ENCODE measurements at regions not wholly inside any gene's neighbourhood (a gene's known extent, or its start where the extent isn't known, plus 50 kb on each side); places are given as distances from the start of the nearest gene placed in this dataset.

DNA sequence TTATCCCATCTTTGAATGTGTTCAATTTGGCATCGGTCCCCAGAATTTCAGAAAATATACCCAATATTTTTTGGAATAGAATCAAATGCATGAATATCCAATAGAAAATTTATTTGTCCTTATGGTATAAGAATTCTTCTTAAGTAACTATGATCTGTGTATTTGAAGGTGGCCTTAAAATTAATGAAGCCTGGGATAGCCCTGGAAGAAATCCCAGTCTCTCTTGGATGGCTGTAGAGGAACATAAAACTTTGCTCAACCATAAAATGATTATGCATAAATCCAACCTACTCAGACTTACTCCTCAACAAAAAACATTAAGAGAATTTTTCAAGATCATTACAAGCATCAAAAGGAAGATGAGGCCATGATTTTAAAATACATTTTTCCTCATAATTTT lies 269.4 kb upstream of the SMIM31 start:
- TF ChIP-seq, protein P1, sequence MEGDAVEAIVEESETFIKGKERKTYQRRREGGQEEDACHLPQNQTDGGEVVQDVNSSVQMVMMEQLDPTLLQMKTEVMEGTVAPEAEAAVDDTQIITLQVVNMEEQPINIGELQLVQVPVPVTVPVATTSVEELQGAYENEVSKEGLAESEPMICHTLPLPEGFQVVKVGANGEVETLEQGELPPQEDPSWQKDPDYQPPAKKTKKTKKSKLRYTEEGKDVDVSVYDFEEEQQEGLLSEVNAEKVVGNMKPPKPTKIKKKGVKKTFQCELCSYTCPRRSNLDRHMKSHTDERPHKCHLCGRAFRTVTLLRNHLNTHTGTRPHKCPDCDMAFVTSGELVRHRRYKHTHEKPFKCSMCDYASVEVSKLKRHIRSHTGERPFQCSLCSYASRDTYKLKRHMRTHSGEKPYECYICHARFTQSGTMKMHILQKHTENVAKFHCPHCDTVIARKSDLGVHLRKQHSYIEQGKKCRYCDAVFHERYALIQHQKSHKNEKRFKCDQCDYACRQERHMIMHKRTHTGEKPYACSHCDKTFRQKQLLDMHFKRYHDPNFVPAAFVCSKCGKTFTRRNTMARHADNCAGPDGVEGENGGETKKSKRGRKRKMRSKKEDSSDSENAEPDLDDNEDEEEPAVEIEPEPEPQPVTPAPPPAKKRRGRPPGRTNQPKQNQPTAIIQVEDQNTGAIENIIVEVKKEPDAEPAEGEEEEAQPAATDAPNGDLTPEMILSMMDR (IDR thresholded peaks at IDR 0.05; ENCODE audit: low read depth, low read length, missing control alignments), result no peak

GRCh38 chr4:164485136-164485535 lies 268.8 kb upstream of the SMIM31 start:
- TF ChIP-seq, protein P1 (IDR thresholded peaks at IDR 0.05; ENCODE audit: low read depth, low read length, missing control alignments), result no peak
- Histone ChIP-seq H3K27ac (no peak overlapping the region), H3K4me3 (ENCODE audit: low read depth, low read length) (no peak overlapping the region), H3K36me3 (replicated peaks) (no peaks in the 10 kb centered on the region), H3K27me3 (replicated peaks) (no peaks in the 10 kb centered on the region)
- no peak for DNase-seq
- in situ Hi-C loops (cut with HindIII; ENCODE audit: low pct_ligation_motif_present, low sequenced_read_pairs), result no loop called here

More for the DNA sequence above, 269.4 kb upstream of the SMIM31 start:
- no peak for DNase-seq
- Histone ChIP-seq H3K27ac (no peak overlapping the region), H3K36me3 (replicated peaks) (no peaks in the 10 kb centered on the region), H3K27me3 (replicated peaks) (no peaks in the 10 kb centered on the region), H3K4me3 (ENCODE audit: low read depth, low read length) (no peak overlapping the region)
- in situ Hi-C loops (cut with HindIII; ENCODE audit: low pct_ligation_motif_present, low sequenced_read_pairs), result no loop called here

DNA sequence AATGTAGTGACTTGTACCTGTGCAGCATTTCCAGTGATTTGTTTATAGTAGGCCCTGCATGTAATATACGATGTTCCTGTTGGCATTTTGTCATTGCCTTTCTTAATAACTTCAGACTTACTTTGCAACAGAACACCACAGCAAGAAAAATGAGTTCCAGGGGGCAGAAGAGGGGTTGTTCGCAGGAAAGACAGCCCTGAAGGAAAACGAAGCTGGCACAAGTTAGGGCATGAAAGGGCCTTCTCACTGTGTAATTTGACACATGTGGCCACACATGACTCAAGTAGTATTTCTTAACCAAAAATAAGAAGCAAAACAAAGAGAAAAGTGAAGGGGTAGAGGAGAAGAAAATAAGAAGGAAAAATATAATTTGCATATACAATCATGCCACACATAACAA lies 265.8 kb upstream of the SMIM31 start:
- in situ Hi-C loops (cut with HindIII; ENCODE audit: low pct_ligation_motif_present, low sequenced_read_pairs), result no loop called here
- Histone ChIP-seq H3K4me3 (ENCODE audit: low read depth, low read length) (no peak overlapping the region), H3K36me3 (replicated peaks) (no peaks in the 10 kb centered on the region), H3K27ac (no peak overlapping the region), H3K27me3 (replicated peaks) (no peaks in the 10 kb centered on the region)
- DNase-seq, result no peak
- TF ChIP-seq, protein P1 (IDR thresholded peaks at IDR 0.05; ENCODE audit: low read depth, low read length, missing control alignments), result no peak

DNA sequence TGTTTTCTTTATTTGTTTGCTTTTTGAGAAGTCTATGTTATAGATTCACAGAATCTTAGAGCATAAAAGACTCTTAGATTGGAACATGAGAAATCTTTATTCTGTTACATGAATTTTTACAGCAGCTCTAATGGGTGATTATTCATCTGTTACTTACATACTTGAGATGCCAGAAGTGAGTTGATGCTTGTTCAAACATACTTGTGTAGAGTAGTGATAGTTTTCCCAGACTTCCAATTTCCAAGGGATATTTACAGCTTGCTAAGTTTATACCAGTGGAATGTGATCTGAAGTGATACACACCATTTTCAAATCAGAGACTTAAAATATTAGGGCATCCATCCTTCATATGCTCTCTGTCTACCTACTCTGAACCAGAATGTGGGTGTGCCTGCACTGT lies 252.9 kb upstream of the SMIM31 start:
- in situ Hi-C loops (cut with HindIII; ENCODE audit: low pct_ligation_motif_present, low sequenced_read_pairs), result no loop called here
- TF ChIP-seq, protein P1 (IDR thresholded peaks at IDR 0.05; ENCODE audit: low read depth, low read length, missing control alignments), result no peak
- DNase-seq, result peak; percentile 11

GRCh38 chr4:164503874-164504273 lies 250.1 kb upstream of the SMIM31 start:
- Histone ChIP-seq H3K27ac (no peak overlapping the region), H3K4me3 (ENCODE audit: low read depth, low read length) (no peak overlapping the region), H3K27me3 (replicated peaks) (no peaks in the 10 kb centered on the region), H3K36me3 (replicated peaks) (no peaks in the 10 kb centered on the region)
- in situ Hi-C loops (cut with HindIII; ENCODE audit: low pct_ligation_motif_present, low sequenced_read_pairs), result no loop called here
- TF ChIP-seq, protein P1 (IDR thresholded peaks at IDR 0.05; ENCODE audit: low read depth, low read length, missing control alignments), result no peak
- no peak for DNase-seq

More for the DNA sequence above, 252.9 kb upstream of the SMIM31 start:
- peak overlapping the region; percentile 47 for H3K27ac ChIP-seq
- H3K36me3 ChIP-seq (replicated peaks), result no peaks in the 10 kb centered on the region
- no peaks in the 10 kb centered on the region for H3K27me3 ChIP-seq (replicated peaks)
- no peak overlapping the region for H3K4me3 ChIP-seq (ENCODE audit: low read depth, low read length)

DNA sequence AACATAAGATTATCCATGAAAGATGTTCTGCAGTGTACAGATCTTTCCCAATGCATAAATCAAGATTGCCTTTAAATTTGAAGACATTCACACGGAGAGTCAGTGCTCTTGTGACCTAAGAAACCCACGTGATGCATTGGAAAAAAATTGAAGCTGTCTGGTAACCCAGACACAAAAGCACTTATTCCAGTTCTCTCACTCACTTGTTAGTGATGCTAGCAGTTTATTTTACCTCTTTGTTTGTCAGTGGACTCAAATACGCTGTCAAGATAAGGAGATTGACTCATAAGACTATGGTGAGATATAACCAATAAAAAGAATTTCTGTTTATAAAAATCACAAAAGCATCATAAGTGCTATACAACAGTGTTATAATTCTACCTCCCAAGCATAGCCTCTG lies 245.8 kb upstream of the SMIM31 start:
- peak overlapping the region; percentile 28 for H3K27ac ChIP-seq
- TF ChIP-seq, protein P1 (IDR thresholded peaks at IDR 0.05; ENCODE audit: low read depth, low read length, missing control alignments), result no peak
- in situ Hi-C loops (cut with HindIII; ENCODE audit: low pct_ligation_motif_present, low sequenced_read_pairs), result no loop called here
- H3K4me3 ChIP-seq (ENCODE audit: low read depth, low read length), result no peak overlapping the region
- DNase-seq, result peak; percentile 42
- H3K27me3 ChIP-seq (replicated peaks), result no peaks in the 10 kb centered on the region
- no peaks in the 10 kb centered on the region for H3K36me3 ChIP-seq (replicated peaks)
